GM12878 (cell line): ENCODE measurements at regions not wholly inside any gene's neighbourhood (a gene's known extent, or its start where the extent isn't known, plus 50 kb on each side); places are given as distances from the start of the nearest gene placed in this dataset.

ENCODE experiments used
- ATAC-seq: fragments of 200-7000 bp; cut with Tn5 transposase; 3 replicates; pipeline ENCODE4 v1.9.1; 2020; ENCODE audit warnings: mild to moderate bottlenecking, moderate library complexity
- BruUV-seq: library from RNA; stranded (reverse); fragments of 400-500 nt; replicated peaks from 2 replicates; lab custom pipeline; 2021; lab: Mats Ljungman, UMichigan
- CTCF ChIA-PET: fragments of 300-600 bp; sonication (Branson Sonifier 250); formaldehyde crosslinking; extraction: SDS; loops from one replicate; lab custom pipeline; 2021; ENCODE audit warnings: inconsistent platforms; lab: Yijun Ruan, JAX
- POLR2A ChIA-PET: fragments of 350-600 bp; formaldehyde crosslinking; extraction: SDS; loops from one replicate; lab custom pipeline; 2021; ENCODE audit warnings: inconsistent platforms; lab: Charles Lee
- RAD21 ChIA-PET: fragments of 300-600 bp; sonication (Branson Sonifier 250); formaldehyde crosslinking; loops from one replicate; lab custom pipeline; 2023; ENCODE audit warnings: antibody characterized with exemption; ENCODE audit not compliant: unreplicated experiment; lab: Charles Lee
- SMC1A ChIA-PET: fragments of 300-600 bp; sonication (Branson Sonifier 250); formaldehyde crosslinking; loops from one replicate; lab custom pipeline; 2023; ENCODE audit not compliant: unreplicated experiment, uncharacterized antibody; lab: Charles Lee
- DNase-seq: peaks from one replicate; pipeline ENCODE4 v3.0.0-alpha.2; 2011; ENCODE audit warnings: low read depth, low spot score
- FAIRE-seq: peaks from 3 replicates; lab custom pipeline; 2011; peaks lifted over from hg19 to GRCh38; lab: Jason Lieb, UNC
- H2AFZ ChIP-seq: 2 replicates; pipeline ENCODE4 v1.6.0; 2011; ENCODE audit warnings: low read depth, low read length, control low read depth; ENCODE audit not compliant: control insufficient read depth
- H3K27ac ChIP-seq: 2 replicates; pipeline ENCODE4 v1.5.1; 2011; ENCODE audit warnings: control low read depth; ENCODE audit not compliant: control insufficient read depth, insufficient read depth
- H3K27me3 ChIP-seq, 2 experiments: replicated peaks in 1 of 2; 2 replicates each; pipeline versions ENCODE4 v1.6.0 to v1.6.1; 2011; ENCODE audit warnings: low read length in 1 of 2; ENCODE audit not compliant: control insufficient read depth in 2 of 2, insufficient read depth in 2 of 2
- H3K36me3 ChIP-seq, 2 experiments: 2 replicates each; pipeline ENCODE4 v1.5.1; 2011; ENCODE audit warnings: low read length in 1 of 2; ENCODE audit not compliant: control insufficient read depth in 2 of 2, insufficient read depth in 2 of 2
- H3K4me1 ChIP-seq: 2 replicates; pipeline ENCODE4 v1.6.1; 2011; ENCODE audit warnings: mild to moderate bottlenecking, low read length, moderate library complexity, mixed read lengths; ENCODE audit not compliant: control insufficient read depth, insufficient read depth
- H3K4me2 ChIP-seq: 2 replicates; pipeline ENCODE4 v1.6.0; 2011; ENCODE audit warnings: control low read depth; ENCODE audit not compliant: control insufficient read depth, insufficient read depth
- H3K4me3 ChIP-seq: fragments of 200-600 bp; sonication (generic); 2 replicates; pipeline ENCODE4 v1.5.1; 2016
- H3K79me2 ChIP-seq: 2 replicates; pipeline ENCODE4 v1.6.0; 2011; ENCODE audit warnings: low read length; ENCODE audit not compliant: control insufficient read depth, insufficient read depth
- H3K9ac ChIP-seq: 2 replicates; pipeline ENCODE4 v1.8.0; 2011; ENCODE audit warnings: low read length, control low read depth, mixed read lengths; ENCODE audit not compliant: control insufficient read depth, insufficient read depth
- H3K9me3 ChIP-seq: replicated peaks from 3 replicates; pipeline ENCODE4 v1.5.1; 2011; ENCODE audit warnings: mild to moderate bottlenecking, low read length; ENCODE audit not compliant: control insufficient read depth, insufficient read depth
- H4K20me1 ChIP-seq: 2 replicates; pipeline ENCODE4 v1.6.0; 2011; ENCODE audit not compliant: control insufficient read depth, insufficient read depth
- ASH2L ChIP-seq: fragments of 300-600, 200-600 bp; sonication (generic); IDR thresholded peaks from 2 replicates; pipeline ENCODE4 v1.6.1; 2017; ENCODE audit warnings: low read depth, mild to moderate bottlenecking, borderline replicate concordance
- ATF3 ChIP-seq: IDR thresholded peaks from 2 replicates; pipeline ENCODE4 v1.6.1; 2011; ENCODE audit warnings: low read depth, mild to moderate bottlenecking, low read length, moderate library complexity, borderline replicate concordance; ENCODE audit errors: extremely low read depth
- BCL3 ChIP-seq: IDR thresholded peaks from 2 replicates; pipeline ENCODE4 v1.6.1; 2011; ENCODE audit warnings: borderline replicate concordance, low read depth, mild to moderate bottlenecking, moderate library complexity, low read length; ENCODE audit not compliant: insufficient read depth, poor library complexity, severe bottlenecking
- CBX5 ChIP-seq: sonication (generic); IDR thresholded peaks from 2 replicates; pipeline ENCODE4 v1.6.1; 2016; ENCODE audit warnings: low read depth, moderate library complexity, mild to moderate bottlenecking, inconsistent platforms
- CTCF ChIP-seq, 3 experiments: IDR thresholded peaks in 2 of 3; conservative IDR thresholded peaks in 1 of 3; 2 replicates each; pipeline ENCODE4 v1.5.1; 2011; ENCODE audit warnings: low read depth in 3 of 3, low read length in 3 of 3, mild to moderate bottlenecking in 3 of 3, control low read depth in 2 of 3, moderate library complexity in 2 of 3, inconsistent platforms in 1 of 3, mixed read lengths in 1 of 3; ENCODE audit not compliant: control insufficient read depth in 2 of 3, insufficient read depth in 1 of 3; ENCODE audit errors: extremely low read depth in 1 of 3
- FOXM1 ChIP-seq: IDR thresholded peaks from 2 replicates; pipeline ENCODE4 v1.6.1; 2012; ENCODE audit warnings: low read depth, mild to moderate bottlenecking, inconsistent platforms, low read length, moderate library complexity
- IRF4 ChIP-seq: IDR thresholded peaks from 2 replicates; pipeline ENCODE4 v1.6.1; 2011; ENCODE audit warnings: low read depth, low read length
- NFIC ChIP-seq: IDR thresholded peaks from 2 replicates; pipeline ENCODE4 v1.6.1; 2012; ENCODE audit warnings: low read depth, mild to moderate bottlenecking, inconsistent platforms, low read length, moderate library complexity
- POLR2AphosphoS2 ChIP-seq: IDR thresholded peaks from 2 replicates; pipeline ENCODE4 v1.6.1; 2011; ENCODE audit warnings: low read depth, mild to moderate bottlenecking, low read length, improper control_type of control experiment, moderate library complexity
- RELA ChIP-seq: fragments of 450-650 bp; IDR thresholded peaks from 2 replicates; pipeline ENCODE4 v1.8.0; 2014; ENCODE audit warnings: borderline replicate concordance; ENCODE audit not compliant: partially characterized antibody
- SMAD5 ChIP-seq: IDR thresholded peaks from 2 replicates; pipeline ENCODE4 v1.6.1; 2016; ENCODE audit warnings: antibody characterized with exemption, low read depth
- SMC3 ChIP-seq: IDR thresholded peaks from 2 replicates; pipeline ENCODE4 v1.6.1; 2011; ENCODE audit warnings: low read length, improper control_type of control experiment, borderline replicate concordance
- TCF12 ChIP-seq: IDR thresholded peaks from 2 replicates; pipeline ENCODE4 v1.6.1; 2011; ENCODE audit warnings: low read depth, mild to moderate bottlenecking, low read length
- YBX1 ChIP-seq: fragments of 450-650 bp; IDR thresholded peaks from 2 replicates; pipeline ENCODE4 v1.6.1; 2016; ENCODE audit warnings: antibody characterized with exemption
- ZBTB11 ChIP-seq: fragments of 450-650 bp; formaldehyde crosslinking; IDR thresholded peaks from 2 replicates; pipeline ENCODE4 v1.5.0; 2022; ENCODE audit warnings: mild to moderate bottlenecking, missing genetic modification characterization
- WGBS: methylation state at CpG from one replicate; pipeline ENCODE4 v1.1.6; 2016; ENCODE audit warnings: low lambda C conversion rate; ENCODE audit not compliant: insufficient replicate concordance, insufficient coverage; ENCODE audit errors: missing lambda C conversion rate; 5-methylcytosine and 5-hydroxymethylcytosine counted together
- in situ Hi-C: fragments of 300-500 bp; cut with MboI; formaldehyde crosslinking; loops from 9 replicates; pipeline ENCODE4 v1.14.3; 2018; ENCODE audit warnings: mixed read lengths
- intact Hi-C: fragments of 100-400 bp; cut with micrococcal nuclease; formaldehyde crosslinking; loops from one replicate; pipeline ENCODE4 v1.14.2; 2022; ENCODE audit not compliant: unreplicated experiment

GRCh38 chr1:240029418-240029817 is 62.3 kb upstream of the FMN2 start (continued):
- TF ChIP-seq POLR2AphosphoS2, result no peak
- no peak for TF ChIP-seq SMAD5
- TF ChIP-seq TCF12, result no peak
- no peak for TF ChIP-seq IRF4
- TF ChIP-seq, all 136 proteins: peak for 0

GRCh38 chr1:240030236-240030635 is 61.4 kb upstream of the FMN2 start:
- WGBS, result 28% methylated on average over 5 of the region's 5 CpGs
- H3K27ac ChIP-seq, result no peak overlapping the region
- H3K9ac ChIP-seq, result no peak overlapping the region
- intact Hi-C loops (no loop called here), in situ Hi-C loops (no loop called here)
- H3K9me3 ChIP-seq, result no peaks in the 10 kb centered on the region
- FAIRE-seq (no peak), DNase-seq (no peak), ATAC-seq (no peak)
- no peak overlapping the region for H2AFZ ChIP-seq
- ChIA-PET POLR2A (no interaction called here), SMC1A (no interaction called here), CTCF (interaction anchor here (1.6 kb wide), 1 partner anchor 119 kb away, joined by 4 read pairs; no protein-coding TSS in a partner anchor), RAD21 (no interaction called here)
- no peaks in the 10 kb centered on the region for H3K27me3 ChIP-seq
- no peak overlapping the region for H3K4me3 ChIP-seq
- H3K4me1 ChIP-seq, result no peaks in the 10 kb centered on the region
- H3K79me2 ChIP-seq, result no peaks in the 10 kb centered on the region
- no peaks in the 10 kb centered on the region for H4K20me1 ChIP-seq
- H3K4me2 ChIP-seq, result no peak overlapping the region
- no peaks in the 10 kb centered on the region for H3K36me3 ChIP-seq
- no TSS peak for BruUV-seq
- TF ChIP-seq NFIC, result no peak
- TF ChIP-seq RELA, result no peak
- TF ChIP-seq YBX1, result no peak
- TF ChIP-seq ZBTB11, result no peak
- no peak for TF ChIP-seq ATF3
- no peak for TF ChIP-seq CTCF (IDR thresholded peaks at IDR 0.05 in 2 of 3, conservative IDR thresholded peaks at IDR 0.05 in 1 of 3; ENCODE audit: control insufficient read depth in 2 of 3, extremely low read depth in 1 of 3, insufficient read depth in 1 of 3, low read depth in 3 of 3, low read length in 3 of 3)
- no peak for TF ChIP-seq CBX5
- TF ChIP-seq BCL3, result no peak
- TF ChIP-seq ASH2L, result no peak
- no peak for TF ChIP-seq POLR2AphosphoS2
- TF ChIP-seq FOXM1, result no peak
- no peak for TF ChIP-seq SMC3
